Ovary (tissue), 3 donors: ENCODE measurements at regions not wholly inside any gene's neighbourhood (a gene's known extent, or its start where the extent isn't known, plus 50 kb on each side); places are given as distances from the start of the nearest gene placed in this dataset.

ENCODE experiments used
- CTCF ChIP-seq, 3 donors: fragments of 450-650 bp in 2 of 3; fragments of 200-600 bp in 1 of 3; IDR thresholded peaks; one replicate each; pipeline versions ENCODE4 v1.5.1 to v1.8.0; 2016 to 2022; ENCODE audit warnings: antibody characterized with exemption in 3 of 3, mild to moderate bottlenecking in 1 of 3
- POLR2A ChIP-seq: fragments of 450-650 bp; IDR thresholded peaks from one replicate; pipeline ENCODE4 v1.6.1; 2017; ENCODE audit warnings: antibody characterized with exemption, mild to moderate bottlenecking, moderate library complexity
- donor health status: DM: no; HTN: no; CAD: no.

GRCh38 chr15:31447931-31448634, 121.4 kb downstream of the KLF13 start:
- TF ChIP-seq CTCF (IDR thresholded peaks at IDR 0.05) (no peak), POLR2A (no peak)
